ENCODE measurements at regions not wholly inside any gene's neighbourhood (a gene's known extent, or its start where the extent isn't known, plus 50 kb on each side); places are given as distances from the start of the nearest gene placed in this dataset.

DNA sequence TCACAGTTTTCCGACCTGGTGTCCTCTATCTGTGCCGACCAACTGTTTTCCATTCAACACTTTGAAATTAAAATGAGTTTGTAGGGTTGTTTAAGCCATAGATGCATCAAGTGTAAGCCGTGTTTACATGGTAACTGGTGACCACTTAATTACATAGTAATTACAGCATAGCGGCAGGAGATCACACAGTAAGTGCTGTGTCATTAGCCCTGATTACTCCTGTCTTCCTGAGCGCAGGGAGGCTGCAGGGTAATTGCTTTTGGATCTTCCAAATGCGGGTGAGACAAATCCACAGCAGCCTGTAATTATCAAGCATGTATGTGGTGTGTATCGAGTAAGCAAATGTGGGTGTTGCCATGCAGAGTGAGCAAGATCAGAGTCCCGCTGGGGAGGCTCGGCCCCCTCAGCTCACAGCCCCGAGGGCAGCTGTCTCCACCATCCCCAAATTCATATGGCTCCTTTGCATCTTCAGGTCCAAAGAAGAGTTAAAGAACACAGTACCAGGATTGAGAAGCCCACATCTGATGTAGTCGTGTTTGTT lies 71.5 kb upstream of the HDAC4 start:
- DNase-seq = no peak

DNA sequence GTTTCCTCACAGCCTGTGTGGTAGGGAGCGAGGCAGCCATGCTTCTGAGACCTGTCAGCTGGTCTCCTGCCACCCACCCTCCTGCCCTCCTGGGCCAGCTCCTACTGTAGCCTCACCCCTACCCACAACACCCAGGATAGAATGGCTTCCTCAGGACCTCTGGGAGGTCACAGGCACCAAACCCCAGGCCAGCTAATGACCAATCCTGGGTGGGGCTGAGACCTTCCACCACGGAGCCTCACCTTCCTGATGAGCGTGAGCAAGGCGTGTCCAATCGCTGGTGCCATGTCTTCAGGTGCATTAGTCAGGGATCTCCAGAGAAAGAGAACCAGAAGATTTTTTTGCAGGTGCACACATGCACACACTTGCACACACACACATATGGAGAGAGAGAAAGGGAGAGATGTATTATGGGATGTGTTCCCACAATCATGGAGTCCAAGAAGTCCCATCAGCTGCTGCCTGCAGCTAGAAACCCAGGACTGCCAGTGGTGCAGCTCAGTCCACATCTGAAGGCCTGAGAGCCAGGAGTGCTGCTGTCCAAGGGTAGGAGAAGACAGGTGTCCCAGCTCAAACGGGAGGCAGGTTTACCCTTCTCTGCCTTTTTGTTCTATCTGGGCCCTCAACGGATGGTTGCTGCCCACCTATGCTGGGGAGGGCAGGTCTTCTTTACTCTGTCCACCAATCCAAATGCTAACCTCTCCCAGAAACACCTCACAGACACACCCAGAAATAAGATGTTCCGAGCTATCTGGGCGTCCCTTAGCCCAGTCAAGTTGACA lies 70.4 kb upstream of the HDAC4 start:
- no peak for DNase-seq

DNA sequence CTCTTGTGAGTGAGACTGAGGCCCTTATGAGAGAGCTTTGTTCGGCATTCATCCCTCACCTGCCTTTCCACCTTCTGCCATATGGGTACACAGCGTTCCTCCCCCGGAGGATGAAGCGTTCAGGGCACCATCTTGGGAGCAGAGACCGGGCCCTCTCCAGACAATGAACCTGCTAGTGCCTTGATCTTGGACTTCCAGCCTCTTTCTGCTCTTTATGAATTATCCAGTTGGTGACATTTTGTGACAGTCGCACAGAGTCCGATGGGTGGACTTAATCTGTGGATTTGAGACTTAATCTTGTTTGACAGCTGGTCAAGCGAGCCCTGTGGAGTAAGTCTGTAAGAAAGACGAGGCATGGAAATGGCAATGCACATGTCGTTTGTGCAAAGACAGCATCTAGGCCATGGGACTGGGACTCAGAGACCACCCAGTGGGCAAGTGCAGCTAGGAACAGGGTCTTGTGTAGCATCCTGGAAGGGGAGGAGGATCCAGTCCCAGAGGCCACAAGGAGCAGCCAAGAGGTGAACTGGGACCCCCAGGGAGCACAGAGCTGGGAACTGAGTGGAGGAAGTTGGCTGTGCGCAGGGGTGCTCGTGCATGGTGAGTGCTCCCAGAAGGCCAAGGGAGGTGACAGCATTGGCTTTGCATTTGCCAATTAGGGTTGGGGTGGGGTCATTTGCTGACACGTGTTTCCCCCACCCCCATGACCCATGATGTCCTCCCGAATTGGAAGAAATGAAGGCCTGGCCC lies 69.5 kb upstream of the HDAC4 start:
- DNase-seq = no peak

DNA sequence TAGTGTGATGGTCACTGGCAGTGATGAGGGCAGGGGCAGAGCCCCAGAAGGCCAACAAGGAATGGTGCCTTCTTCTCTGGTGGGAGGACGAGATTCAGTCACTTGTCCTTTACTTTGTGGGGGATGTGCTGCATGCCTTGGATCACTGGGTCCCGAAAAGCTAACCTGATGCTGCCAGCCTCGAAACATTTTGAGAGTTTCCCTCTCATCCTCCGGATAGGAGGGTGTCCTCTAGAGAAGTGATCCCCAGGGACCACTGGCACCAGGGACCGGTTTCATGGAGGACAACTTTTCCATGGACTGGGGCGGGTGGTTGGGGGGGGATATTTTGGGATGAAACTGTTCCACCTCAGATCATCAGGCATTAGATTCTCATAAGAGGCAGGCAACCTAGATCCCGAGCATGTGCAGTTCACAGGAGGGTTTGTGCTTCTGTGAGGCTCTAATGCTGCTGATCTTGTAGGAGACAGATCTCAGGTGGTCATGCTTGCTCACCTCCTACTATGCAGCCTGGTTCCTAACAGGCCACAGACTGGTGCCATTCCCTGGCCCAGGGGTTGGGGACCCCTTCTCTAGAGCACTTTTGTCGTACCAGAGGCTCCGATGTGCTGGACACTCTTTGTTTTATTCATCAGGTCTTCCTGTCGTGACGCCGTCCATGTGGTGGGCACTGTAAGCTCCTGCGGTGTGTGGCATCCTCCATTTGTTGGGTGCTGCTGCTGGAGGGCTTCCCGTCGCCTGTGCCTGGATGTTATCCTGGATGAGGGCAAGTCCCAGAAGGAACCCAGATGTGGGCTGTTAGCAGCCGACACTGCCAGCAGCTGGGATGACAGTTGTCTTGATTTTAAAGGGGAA lies 68.5 kb upstream of the HDAC4 start:
- no peak for DNase-seq

DNA sequence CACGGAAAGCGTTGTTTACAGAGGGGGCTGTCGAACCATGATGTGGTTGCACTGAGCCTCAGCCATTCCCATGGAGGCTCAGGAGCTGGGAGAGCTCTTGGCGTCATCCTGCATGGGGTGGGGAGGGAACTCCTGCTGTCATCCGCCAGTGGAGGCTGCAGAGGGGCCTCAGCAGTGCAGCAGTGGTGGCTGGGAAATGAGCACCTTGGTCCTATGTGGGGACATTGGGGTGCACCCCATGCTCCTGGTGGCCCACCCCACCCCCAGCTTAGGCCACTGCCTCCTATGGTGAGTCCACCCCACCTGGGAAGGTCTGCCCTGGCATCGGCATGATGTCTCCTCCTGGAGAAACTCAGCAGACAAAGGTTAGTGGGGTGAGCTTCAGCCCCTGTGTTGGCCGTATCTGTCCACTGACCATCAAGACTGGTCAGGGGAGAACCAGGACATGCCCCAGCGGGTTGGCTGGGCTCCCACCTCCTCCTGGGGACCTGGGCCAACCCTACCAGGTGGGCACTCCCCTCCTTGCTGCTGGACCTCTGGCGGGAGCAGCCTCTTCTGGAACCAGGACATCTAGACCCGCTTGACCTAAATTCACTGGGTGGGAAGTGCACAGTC lies 67.8 kb upstream of the HDAC4 start:
- DNase-seq = no peak

DNA sequence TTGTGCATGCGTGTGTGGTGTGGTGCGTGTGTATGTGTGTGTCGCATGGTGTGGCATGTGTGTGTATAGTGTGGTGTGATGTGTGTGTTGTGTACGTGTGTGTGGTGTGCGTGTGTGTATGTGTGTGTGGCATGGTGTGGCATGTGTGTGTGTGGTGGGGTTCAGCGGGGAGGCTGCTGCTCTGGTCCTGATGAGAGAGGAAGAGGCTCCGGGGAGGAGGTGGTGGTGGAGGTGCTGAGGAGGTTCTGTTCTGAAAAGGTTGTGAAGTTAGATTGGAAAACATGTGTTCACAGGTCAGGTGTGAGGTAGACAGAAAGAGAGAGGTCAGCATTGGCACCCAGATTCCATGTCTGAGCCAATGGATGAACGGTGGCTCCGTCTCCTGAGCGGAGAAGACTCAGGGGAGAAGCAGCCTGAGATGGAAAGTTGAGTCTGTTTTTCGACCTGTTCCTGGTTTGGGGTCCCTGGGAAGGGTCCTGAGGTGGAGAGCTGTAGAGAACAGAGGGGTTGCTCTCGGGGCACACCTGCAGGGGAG lies 67.2 kb upstream of the HDAC4 start:
- no peak for DNase-seq

DNA sequence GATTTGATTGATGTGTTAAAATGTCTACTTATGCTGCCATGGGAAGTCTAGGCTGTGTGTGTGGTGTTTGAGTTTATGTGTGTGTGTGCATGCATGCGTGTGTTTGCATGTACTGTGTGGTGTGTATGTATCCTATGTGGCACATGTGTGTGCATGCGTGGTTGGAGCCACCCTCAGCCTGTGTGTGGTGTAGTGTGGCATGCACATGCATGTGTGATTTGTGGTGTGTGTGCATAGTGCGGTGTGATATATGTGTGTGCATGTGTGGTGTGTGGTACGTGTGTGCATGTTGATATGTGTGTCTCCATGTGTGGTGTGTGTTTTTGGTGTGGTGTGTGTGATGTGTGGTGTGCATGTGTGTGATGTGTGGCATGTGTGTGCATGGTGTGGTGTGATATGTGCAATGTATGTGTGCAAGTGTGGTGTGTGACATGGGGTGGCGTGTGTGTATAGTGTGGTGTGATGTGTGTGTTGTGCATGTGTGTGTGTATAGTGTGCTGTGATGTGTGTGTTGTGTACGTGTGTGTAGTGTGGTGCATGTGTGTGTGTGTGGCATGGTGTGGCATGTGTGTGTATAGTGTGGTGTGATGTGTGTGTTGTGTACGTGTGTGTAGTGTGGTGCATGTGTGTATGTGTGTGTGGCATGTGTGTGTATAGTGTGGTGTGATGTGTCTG lies 66.6 kb upstream of the HDAC4 start:
- DNase-seq = no peak

DNA sequence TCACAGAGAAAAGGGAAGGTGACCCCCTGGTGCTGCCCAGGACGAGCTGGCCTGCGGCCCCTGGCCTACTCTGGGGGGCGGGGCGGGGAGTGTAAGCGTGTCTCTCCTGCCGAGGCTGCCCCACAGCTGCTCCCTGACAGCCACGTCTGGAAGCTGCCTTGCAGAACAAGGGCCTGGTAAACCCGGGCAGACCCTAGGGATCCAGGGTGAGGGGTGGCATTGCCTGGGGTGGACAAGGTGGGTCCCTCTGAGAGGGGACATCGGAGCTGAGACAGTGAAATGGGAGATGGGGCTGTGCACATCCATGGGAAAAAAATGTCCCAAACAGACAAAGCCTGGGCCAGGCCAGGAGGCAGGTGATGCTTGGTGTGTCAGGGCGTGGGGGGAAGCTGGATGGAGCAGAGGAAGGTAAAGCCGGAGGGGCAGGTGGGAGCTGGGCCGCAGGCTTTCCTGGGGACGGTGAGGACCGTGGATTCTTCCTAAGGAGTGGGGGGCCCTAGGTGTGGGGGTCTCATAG lies 66.0 kb upstream of the HDAC4 start:
- no peak for DNase-seq

DNA sequence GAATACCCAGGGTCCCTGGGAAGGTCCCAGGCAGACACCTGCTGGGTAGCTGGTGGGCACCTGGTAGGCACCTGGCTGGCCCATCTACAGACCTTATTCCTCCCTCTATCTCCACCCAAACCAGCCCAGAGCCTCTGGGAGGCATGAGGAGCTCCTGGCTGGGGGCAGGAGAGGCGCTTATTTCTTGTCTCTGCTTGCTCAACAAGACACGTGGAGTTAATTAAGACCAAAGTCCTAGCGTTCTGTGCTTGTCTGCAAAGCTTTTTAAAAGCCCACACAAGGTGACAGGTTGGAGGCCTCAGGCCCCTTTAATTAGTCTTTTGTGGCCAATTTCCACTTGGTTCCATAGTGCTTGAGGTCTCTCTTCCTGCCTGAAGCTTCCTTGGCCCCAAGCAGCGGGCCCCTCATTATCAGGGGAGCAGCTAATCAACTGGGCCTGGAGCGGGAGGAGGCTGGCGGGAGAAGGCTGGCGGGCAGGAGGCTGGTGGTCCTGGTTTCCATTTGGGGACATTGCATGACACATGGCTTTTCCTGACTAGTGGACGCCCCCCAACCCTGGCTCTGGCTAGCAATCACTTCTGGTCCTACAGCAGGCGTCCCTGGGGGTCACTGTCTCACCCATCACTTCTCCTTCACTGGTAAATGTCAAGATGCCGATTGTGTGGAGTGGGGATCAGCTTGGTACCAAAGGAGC lies 65.4 kb upstream of the HDAC4 start:
- peak; percentile 10 for DNase-seq

DNA sequence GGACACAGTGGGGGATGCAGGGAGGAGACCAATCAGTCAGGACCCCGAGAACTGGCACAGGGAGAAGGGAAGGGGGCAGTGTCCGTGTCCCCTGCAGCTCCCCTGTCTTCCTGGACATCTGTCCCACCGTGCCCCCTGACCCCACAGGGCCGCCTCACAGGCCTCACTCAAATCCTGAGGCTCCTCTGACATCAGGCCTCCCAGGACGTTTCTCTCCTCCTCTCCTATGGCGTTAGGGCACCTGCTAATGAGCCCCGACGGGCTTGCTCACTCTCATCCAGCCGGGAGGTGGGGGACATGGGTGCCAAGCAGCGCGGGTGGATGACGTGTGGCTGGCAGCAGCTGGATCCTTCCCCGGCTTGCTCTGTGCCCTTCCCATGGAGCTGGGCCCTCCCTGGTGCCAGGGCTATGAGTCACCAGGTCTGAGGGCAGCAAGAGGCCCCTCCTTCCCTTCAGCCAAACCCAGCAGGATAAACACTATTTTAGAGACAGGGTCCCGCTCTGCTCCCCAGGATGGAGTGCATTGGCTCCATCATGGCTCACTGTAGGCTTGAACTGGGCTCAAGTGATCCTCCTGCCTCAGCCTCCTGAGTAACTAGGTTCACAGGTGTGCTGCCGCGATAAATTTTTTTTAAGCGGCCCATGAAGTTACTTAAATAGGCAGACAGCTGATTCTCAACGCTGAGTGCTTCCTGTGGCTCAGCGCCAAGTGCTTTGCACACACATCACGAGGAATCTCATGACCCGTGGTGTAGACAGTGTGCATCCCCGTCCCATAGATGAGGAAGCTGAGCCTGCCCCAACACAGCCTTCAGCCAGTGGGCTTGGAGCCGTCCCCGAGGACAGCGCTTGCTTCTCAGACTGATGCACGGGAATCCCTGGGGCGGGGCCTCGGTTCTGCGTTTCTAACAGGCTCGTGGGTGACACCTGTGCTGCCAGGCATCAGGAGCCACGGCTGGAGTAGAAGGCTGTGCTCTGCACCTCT lies 64.5 kb upstream of the HDAC4 start:
- no peak for DNase-seq

DNA sequence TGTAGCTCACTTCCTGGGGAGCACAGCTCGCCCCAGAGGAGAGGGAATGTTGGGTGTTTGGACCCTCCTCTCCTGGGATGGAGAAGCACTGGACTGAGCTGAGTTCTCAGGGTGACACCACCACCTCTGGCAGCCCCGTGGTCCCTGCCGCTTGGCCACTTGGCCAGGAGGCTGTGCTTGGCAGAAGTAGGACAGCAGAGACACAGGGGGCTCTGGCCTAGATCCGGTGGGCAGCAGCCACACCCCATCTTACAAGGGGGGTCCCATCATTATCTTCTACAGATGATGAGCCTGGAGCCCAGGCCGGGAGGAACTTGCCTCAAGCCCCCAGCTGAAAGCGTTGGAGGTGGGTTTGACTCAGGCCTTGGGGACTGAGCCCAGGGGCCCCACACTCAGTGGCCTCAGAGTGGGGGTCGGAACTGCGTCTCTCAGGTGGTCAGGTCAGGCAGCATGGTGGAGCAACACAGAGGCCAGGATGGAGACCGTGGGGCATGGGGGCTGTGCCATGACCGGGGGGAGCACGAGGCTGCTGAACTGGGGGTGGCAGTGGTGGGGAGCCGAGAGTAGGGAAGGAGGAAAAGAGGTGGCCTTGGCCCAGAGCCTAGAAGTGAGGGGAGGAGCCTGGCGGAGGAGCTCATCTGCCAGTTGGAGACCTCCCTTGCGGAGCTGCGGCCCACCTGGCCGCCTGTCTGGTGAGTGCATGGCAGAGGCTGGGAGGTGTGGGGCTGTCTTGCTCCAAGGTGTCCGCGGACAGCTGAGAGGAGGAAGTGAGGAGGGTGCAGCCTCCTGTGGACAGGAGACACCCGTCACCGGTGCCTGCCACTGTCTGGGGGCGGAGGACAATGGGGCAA lies 63.6 kb upstream of the HDAC4 start:
- no peak for DNase-seq

DNA sequence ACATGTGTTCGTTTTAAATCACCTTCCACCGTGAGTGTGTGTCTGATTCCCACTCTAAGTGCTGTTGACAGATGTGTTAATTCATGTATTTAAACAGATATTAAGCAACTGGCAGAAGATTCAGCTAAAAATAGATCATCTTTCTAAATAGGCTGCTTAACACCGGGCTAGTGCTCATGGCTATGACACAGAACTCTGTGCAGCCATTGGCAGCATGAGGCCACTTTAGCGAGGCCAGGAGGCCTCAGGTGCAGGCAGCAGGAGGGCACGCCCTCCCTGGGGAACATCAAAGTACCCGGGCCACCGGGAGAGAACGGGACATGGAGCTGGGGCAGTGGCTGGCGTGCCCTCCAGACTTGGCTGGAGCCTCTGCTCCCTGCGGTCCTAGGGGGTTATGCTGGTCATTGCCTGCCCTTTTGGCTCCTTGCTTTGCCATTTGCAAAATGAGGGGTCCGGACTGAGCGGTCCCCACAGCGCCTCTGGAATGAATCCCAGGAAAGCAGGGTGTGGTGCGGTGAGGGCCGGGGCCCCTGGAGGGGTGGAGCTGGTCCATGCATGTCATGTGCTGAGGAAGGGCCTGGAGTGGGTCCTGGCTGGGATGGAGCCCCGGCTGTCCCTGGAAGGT lies 62.8 kb upstream of the HDAC4 start:
- DNase-seq = no peak

DNA sequence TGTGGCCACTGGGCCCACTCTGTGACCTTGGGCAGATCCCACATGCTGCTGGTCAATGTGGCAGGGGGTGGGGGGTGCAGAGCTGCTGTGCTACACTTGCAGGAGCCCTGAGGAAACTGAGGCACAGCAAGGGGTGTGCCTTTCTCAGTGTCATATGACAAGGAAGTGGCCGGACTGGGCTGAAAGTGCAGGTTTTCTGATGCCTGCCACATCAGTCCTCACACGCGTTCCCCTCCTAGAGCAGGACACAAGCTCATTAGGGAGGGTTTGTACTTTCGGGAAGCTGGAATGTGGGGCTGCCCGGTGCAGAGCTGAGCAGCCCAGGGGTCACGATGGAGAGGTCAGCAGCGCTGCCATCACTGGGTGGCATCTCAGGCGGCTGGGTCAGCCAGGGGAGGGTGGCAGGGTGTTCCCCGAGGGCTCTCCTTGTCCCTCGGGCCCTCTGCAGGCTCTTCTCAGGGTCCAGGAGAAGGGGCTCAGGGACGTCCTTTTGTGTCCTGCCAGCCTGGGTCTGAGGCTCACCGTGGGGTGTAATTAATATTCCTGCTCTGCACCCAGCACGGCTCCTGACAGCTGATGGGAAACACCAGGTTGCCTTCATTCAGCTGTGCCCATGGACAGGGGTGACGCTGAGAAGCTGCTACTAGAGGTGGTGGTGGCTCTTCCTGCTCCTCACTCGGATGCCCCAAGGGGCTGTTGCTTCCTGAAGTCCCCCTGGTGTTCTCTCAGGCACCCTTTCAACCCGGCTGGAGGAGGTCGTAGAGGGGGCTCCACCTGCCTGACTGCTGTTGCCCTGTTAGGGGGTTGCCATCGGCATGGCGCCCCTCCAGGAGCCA lies 62.1 kb upstream of the HDAC4 start:
- DNase-seq = no peak

DNA sequence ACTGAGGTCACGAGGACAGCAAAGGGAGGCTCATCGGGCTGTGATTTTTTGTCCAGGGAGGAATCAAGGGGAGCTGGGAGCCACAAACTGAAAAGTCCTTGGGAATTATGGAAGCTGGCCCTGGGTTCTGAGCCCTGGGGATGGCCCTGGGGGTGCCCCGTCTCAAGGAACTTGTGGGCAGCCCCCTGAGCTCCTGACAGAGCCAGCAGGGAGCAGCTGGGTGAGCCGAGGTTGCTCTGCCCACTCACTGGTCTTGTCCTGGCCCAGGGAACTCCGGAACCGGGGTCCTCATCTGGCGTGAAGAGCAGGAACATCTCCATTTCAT lies 61.3 kb upstream of the HDAC4 start:
- no peak for DNase-seq

DNA sequence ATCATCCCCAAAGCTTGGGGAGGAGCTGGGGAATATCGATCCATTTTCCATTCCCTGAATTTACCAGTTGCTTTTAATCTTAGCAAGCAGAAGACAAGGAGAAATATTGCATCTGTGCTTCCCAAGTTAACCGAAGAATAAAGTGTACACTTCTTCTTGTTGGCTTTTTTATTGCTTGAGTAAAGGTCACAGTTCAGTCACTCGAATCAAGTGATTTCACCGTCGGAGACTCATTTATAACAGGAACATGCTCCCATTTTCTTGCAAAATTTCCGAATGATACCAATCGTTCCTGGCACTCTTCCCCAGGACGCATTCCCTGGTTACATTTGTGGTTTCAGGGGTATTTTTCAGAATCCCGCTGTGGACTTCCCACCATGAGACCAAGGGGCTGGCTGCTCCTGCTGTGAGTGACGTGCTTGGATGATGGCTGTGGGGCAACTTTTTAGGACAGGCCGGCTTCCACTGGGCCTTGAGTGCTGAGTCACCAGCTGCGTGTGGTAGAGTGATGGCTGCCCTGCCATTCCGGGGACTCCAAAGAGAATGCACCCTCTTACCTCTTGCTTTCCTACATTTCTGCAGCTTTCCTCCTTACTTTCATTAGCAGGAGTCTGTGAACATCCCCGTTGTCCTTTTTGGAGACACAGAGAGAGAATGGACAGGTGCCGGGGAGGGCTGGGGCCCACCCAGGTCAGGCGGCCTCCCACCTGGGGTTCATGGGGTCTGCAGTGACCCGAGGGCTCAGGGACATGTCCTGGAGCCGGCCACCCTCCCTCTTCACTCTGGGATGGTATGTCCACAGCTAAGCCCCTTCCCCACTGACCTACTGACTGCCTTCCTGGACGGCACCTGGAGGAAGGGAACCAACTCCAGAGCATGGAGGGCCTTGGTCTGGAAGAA lies 60.7 kb upstream of the HDAC4 start:
- DNase-seq = no peak

DNA sequence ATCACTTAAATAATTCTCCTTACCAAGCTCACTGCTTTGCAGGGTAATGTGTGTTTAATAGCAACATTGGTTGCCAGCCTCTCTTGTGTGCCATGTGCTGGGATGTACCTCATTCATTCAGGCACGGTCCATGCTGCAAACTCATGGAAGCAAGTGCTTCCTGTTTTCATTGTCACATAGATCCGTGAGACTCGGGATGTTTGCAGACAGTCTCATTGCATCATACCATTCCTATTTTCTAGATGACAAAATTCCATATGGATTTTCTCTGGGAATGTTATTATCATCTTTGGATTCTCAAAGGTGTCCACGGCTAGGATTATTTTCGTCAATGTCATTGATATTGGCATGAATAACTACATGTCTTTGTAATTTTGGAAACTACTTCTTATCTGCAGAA lies 60.0 kb upstream of the HDAC4 start:
- DNase-seq = no peak

Measured in fibroblast of upper back skin (primary cell).